ENCODE measurements at regions not wholly inside any gene's neighbourhood (a gene's known extent, or its start where the extent isn't known, plus 50 kb on each side); places are given as distances from the start of the nearest gene placed in this dataset.

GRCh38 chr1:118828038-118828437, 160.1 kb downstream of the TBX15 start:
- Histone ChIP-seq H3K9me3 (no peaks in the 10 kb centered on the region), H3K4me3 (no peak overlapping the region), H3K27me3 (no peaks in the 10 kb centered on the region), H3K27ac (no peak overlapping the region), H3K4me1 (no peaks in the 10 kb centered on the region), H3K36me3 (no peaks in the 10 kb centered on the region)
- TF ChIP-seq POLR2A (IDR thresholded peaks at IDR 0.05): no peak
- TF ChIP-seq CTCF (IDR thresholded peaks at IDR 0.05): no peak
- intact Hi-C loops (cut with DNase I): no loop called here
- no peak for ATAC-seq
- no peak for DNase-seq

GRCh38 chr1:118827636-118828035, 160.5 kb downstream of the TBX15 start:
- Histone ChIP-seq H3K27me3 (no peaks in the 10 kb centered on the region), H3K36me3 (no peaks in the 10 kb centered on the region), H3K4me1 (no peaks in the 10 kb centered on the region), H3K27ac (no peak overlapping the region), H3K4me3 (no peak overlapping the region), H3K9me3 (no peaks in the 10 kb centered on the region)
- TF ChIP-seq POLR2A (IDR thresholded peaks at IDR 0.05): no peak
- no peak for TF ChIP-seq CTCF (IDR thresholded peaks at IDR 0.05)
- no peak for ATAC-seq
- DNase-seq: no peak
- intact Hi-C loops (cut with DNase I): no loop called here
- 90% methylated on average over 1 of the region's 1 CpG for WGBS (ENCODE audit: insufficient coverage, low coverage, low lambda C conversion rate, missing lambda C conversion rate)

GRCh38 chr1:118827207-118827606, 160.9 kb downstream of the TBX15 start:
- no peaks in the 10 kb centered on the region for H3K4me1 ChIP-seq
- 59% methylated on average over 3 of the region's 3 CpGs for WGBS (ENCODE audit: insufficient coverage, low coverage, low lambda C conversion rate, missing lambda C conversion rate)
- no peak for ATAC-seq
- TF ChIP-seq CTCF (IDR thresholded peaks at IDR 0.05) (no peak), POLR2A (IDR thresholded peaks at IDR 0.05) (no peak)
- DNase-seq: no peak
- intact Hi-C loops (cut with DNase I): no loop called here
- no peak overlapping the region for H3K27ac ChIP-seq
- no peaks in the 10 kb centered on the region for H3K27me3 ChIP-seq
- H3K9me3 ChIP-seq: no peaks in the 10 kb centered on the region
- no peaks in the 10 kb centered on the region for H3K36me3 ChIP-seq
- no peak overlapping the region for H3K4me3 ChIP-seq

- Histone ChIP-seq H3K4me3 (no peak overlapping the region), H3K4me1 (no peaks in the 10 kb centered on the region), H3K27me3 (no peaks in the 10 kb centered on the region), H3K9me3 (no peaks in the 10 kb centered on the region), H3K36me3 (no peaks in the 10 kb centered on the region), H3K27ac (no peak overlapping the region)
- DNase-seq: no peak
- TF ChIP-seq CTCF (IDR thresholded peaks at IDR 0.05): peak in 2 of 4 donors; percentile 7 to 13
- no peak for TF ChIP-seq POLR2A (IDR thresholded peaks at IDR 0.05)
- intact Hi-C loops (cut with DNase I): no loop called here
- 51% methylated on average over 3 of the region's 3 CpGs for WGBS (ENCODE audit: insufficient coverage, low coverage, low lambda C conversion rate, missing lambda C conversion rate)
- ATAC-seq: peak in 3 of 4 donors; percentile 12 to 49 (median 45)
Measured at GRCh38 chr1:118826669-118827068, 161.5 kb downstream of the TBX15 start.

- Histone ChIP-seq H3K36me3 (no peaks in the 10 kb centered on the region), H3K9me3 (no peaks in the 10 kb centered on the region), H3K4me1 (no peaks in the 10 kb centered on the region), H3K27ac (no peak overlapping the region), H3K4me3 (no peak overlapping the region), H3K27me3 (no peaks in the 10 kb centered on the region)
- no peak for DNase-seq
- TF ChIP-seq CTCF (IDR thresholded peaks at IDR 0.05) (no peak), POLR2A (IDR thresholded peaks at IDR 0.05) (no peak)
- intact Hi-C loops (cut with DNase I): no loop called here
- no peak for ATAC-seq
Measured at GRCh38 chr1:118825619-118826018, 162.5 kb downstream of the TBX15 start.
